ENCODE measurements at regions not wholly inside any gene's neighbourhood (a gene's known extent, or its start where the extent isn't known, plus 50 kb on each side); places are given as distances from the start of the nearest gene placed in this dataset.

- TF ChIP-seq POLR2A (IDR thresholded peaks at IDR 0.05), result no peak
- no peak for TF ChIP-seq CTCF (IDR thresholded peaks at IDR 0.05)
Observed at GRCh38 chr20:7692478-7692877, 247.8 kb downstream of the HAO1 start.

Data from Peyer's patch (tissue), 4 donors.